Activated T-cell treated with anti-CD3 and anti-CD28 coated beads for 24 hours (primary cell): ENCODE measurements at regions not wholly inside any gene's neighbourhood (a gene's known extent, or its start where the extent isn't known, plus 50 kb on each side); places are given as distances from the start of the nearest gene placed in this dataset.
"Not testable (repeated sequence)": the region's sequence is repeated elsewhere in the genome, so short reads cannot be mapped to it uniquely, and the experiment has no call there.

ENCODE experiments used
- DNase-seq: peaks from one replicate; pipeline ENCODE4 v3.0.0-alpha.2; 2020; ENCODE audit warnings: low read depth

- not testable (repeated sequence) for DNase-seq
Measured at GRCh38 chr18:78283425-78283824, 696.2 kb upstream of the SALL3 start.

GRCh38 chr18:78292618-78293380 is 686.8 kb upstream of the SALL3 start:
- DNase-seq: no peak

GRCh38 chr18:78293540-78293939 is 686.1 kb upstream of the SALL3 start:
- no peak for DNase-seq

GRCh38 chr18:78293940-78294541 is 685.6 kb upstream of the SALL3 start:
- DNase-seq: no peak

- DNase-seq: no peak
Measured at GRCh38 chr18:78295262-78295661, 684.4 kb upstream of the SALL3 start.

- no peak for DNase-seq
Measured at GRCh38 chr18:78296166-78296565, 683.5 kb upstream of the SALL3 start.

- no peak for DNase-seq
Measured at GRCh38 chr18:78297048-78297447, 682.6 kb upstream of the SALL3 start.

GRCh38 chr18:78303519-78304191 is 676.0 kb upstream of the SALL3 start:
- no peak for DNase-seq

- DNase-seq: no peak
Measured at GRCh38 chr18:78304192-78305164, 675.1 kb upstream of the SALL3 start.

- no peak for DNase-seq
Measured at GRCh38 chr18:78305789-78306188, 673.8 kb upstream of the SALL3 start.

- DNase-seq: no peak
Measured at GRCh38 chr18:78309307-78309706, 670.3 kb upstream of the SALL3 start.

- DNase-seq: no peak
Measured at GRCh38 chr18:78309924-78310323, 669.7 kb upstream of the SALL3 start.

GRCh38 chr18:78319264-78319663 is 660.4 kb upstream of the SALL3 start:
- no peak for DNase-seq

GRCh38 chr18:78319961-78320360 is 659.7 kb upstream of the SALL3 start:
- no peak for DNase-seq

- no peak for DNase-seq
Measured at GRCh38 chr18:78321402-78321801, 658.2 kb upstream of the SALL3 start.

- DNase-seq: no peak
Measured at GRCh38 chr18:78323453-78324197, 656.0 kb upstream of the SALL3 start.

- no peak for DNase-seq
Measured at GRCh38 chr18:78327643-78328042, 652.0 kb upstream of the SALL3 start.

GRCh38 chr18:78330766-78331165 is 648.9 kb upstream of the SALL3 start:
- DNase-seq: no peak

GRCh38 chr18:78352910-78353309 is 626.7 kb upstream of the SALL3 start:
- DNase-seq: no peak

GRCh38 chr18:78362198-78362597 is 617.4 kb upstream of the SALL3 start:
- DNase-seq: no peak
